ENCODE measurements at regions not wholly inside any gene's neighbourhood (a gene's known extent, or its start where the extent isn't known, plus 50 kb on each side); places are given as distances from the start of the nearest gene placed in this dataset.

DNA sequence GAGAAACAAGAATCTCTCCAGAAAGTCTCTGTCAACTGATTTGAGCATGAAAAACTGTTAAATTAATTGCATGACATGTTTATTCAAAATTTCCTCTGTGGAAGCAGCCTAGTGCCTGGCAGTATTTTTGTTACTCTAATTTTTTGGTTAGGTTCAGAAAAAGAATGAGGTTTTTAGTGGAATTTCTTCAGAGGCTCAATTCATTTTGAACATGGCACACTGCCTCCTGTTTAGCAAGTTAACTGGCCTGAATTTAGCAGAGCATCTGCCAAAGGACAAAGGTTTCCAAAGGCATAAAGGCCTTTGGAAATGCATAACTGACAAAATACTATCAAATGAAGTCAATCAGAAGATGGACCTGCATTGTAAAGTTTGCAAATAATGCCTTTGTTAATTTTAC lies 1326.5 kb downstream of the PLA2G4A start:
- TF ChIP-seq EZH2 (IDR thresholded peaks at IDR 0.05; ENCODE audit: borderline replicate concordance, low read depth, low read length, severe bottlenecking): no peak
- TF ChIP-seq, protein P1, sequence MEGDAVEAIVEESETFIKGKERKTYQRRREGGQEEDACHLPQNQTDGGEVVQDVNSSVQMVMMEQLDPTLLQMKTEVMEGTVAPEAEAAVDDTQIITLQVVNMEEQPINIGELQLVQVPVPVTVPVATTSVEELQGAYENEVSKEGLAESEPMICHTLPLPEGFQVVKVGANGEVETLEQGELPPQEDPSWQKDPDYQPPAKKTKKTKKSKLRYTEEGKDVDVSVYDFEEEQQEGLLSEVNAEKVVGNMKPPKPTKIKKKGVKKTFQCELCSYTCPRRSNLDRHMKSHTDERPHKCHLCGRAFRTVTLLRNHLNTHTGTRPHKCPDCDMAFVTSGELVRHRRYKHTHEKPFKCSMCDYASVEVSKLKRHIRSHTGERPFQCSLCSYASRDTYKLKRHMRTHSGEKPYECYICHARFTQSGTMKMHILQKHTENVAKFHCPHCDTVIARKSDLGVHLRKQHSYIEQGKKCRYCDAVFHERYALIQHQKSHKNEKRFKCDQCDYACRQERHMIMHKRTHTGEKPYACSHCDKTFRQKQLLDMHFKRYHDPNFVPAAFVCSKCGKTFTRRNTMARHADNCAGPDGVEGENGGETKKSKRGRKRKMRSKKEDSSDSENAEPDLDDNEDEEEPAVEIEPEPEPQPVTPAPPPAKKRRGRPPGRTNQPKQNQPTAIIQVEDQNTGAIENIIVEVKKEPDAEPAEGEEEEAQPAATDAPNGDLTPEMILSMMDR (IDR thresholded peaks at IDR 0.05; ENCODE audit: borderline replicate concordance, extremely low read depth, low read length, poor library complexity, severe bottlenecking): no peak
